A673 (cell line): ENCODE measurements at regions not wholly inside any gene's neighbourhood (a gene's known extent, or its start where the extent isn't known, plus 50 kb on each side); places are given as distances from the start of the nearest gene placed in this dataset.

ENCODE experiments used
- BruUV-seq: library from RNA; stranded (reverse); fragments of 400-500 nt; replicated peaks from 2 replicates; lab custom pipeline; 2021; lab: Mats Ljungman, UMichigan
- CTCF ChIA-PET: fragments of 300-600 bp; sonication (Branson Sonifier 250); formaldehyde crosslinking; loops from one replicate; lab custom pipeline; 2022; ENCODE audit warnings: antibody characterized with exemption; lab: Charles Lee
- POLR2A ChIA-PET: fragments of 300-600 bp; sonication (Branson Sonifier 250); formaldehyde crosslinking; loops from one replicate; lab custom pipeline; 2022; ENCODE audit warnings: antibody characterized with exemption; ENCODE audit not compliant: low non-redundant PET; lab: Charles Lee
- DNase-seq: peaks from one replicate; pipeline ENCODE4 v3.0.0-alpha.2; 2015; ENCODE audit warnings: low spot score
- H3K27ac ChIP-seq: fragments of 200-600 bp; sonication (generic); 2 replicates; pipeline ENCODE4 v1.5.1; 2016; ENCODE audit warnings: mixed run types, low read depth, mild to moderate bottlenecking, mixed read lengths, antibody characterized with exemption, low read length; ENCODE audit not compliant: poor library complexity, severe bottlenecking
- H3K27me3 ChIP-seq: fragments of 200-600 bp; sonication (generic); replicated peaks from 2 replicates; pipeline ENCODE4 v1.6.1; 2017; ENCODE audit warnings: mixed run types, low read depth, mild to moderate bottlenecking, mixed read lengths, antibody characterized with exemption, low read length; ENCODE audit not compliant: insufficient read depth, poor library complexity
- H3K36me3 ChIP-seq: fragments of 200-600 bp; sonication (generic); 2 replicates; pipeline ENCODE4 v1.6.1; 2016; ENCODE audit warnings: mixed run types, mild to moderate bottlenecking, mixed read lengths, antibody characterized with exemption, low read length; ENCODE audit not compliant: insufficient read depth, poor library complexity, severe bottlenecking
- H3K4me1 ChIP-seq: fragments of 200-600 bp; sonication (generic); 2 replicates; pipeline ENCODE4 v1.6.1; 2017; ENCODE audit warnings: mixed run types, mild to moderate bottlenecking, mixed read lengths, antibody characterized with exemption, low read length; ENCODE audit not compliant: insufficient read depth, poor library complexity, severe bottlenecking
- H3K4me3 ChIP-seq: fragments of 200-600 bp; sonication (generic); 2 replicates; pipeline ENCODE4 v1.5.1; 2016; ENCODE audit warnings: low read depth, mixed run types, mild to moderate bottlenecking, mixed read lengths, low read length; ENCODE audit not compliant: poor library complexity, severe bottlenecking
- H3K9me3 ChIP-seq: fragments of 200-600 bp; sonication (generic); 2 replicates; pipeline ENCODE4 v1.6.1; 2016; ENCODE audit warnings: mixed run types, low read depth, mild to moderate bottlenecking, mixed read lengths, antibody characterized with exemption, low read length; ENCODE audit not compliant: poor library complexity, severe bottlenecking
- EZH2 ChIP-seq: fragments of 200-600 bp; sonication (generic); IDR thresholded peaks from 2 replicates; pipeline ENCODE4 v1.6.1; 2017; ENCODE audit warnings: borderline replicate concordance, low read depth, mild to moderate bottlenecking, mixed read lengths, antibody characterized with exemption, low read length; ENCODE audit not compliant: poor library complexity, severe bottlenecking
- intact Hi-C: fragments of 100-400 bp; cut with micrococcal nuclease; formaldehyde crosslinking; loops from one replicate; pipeline ENCODE4 v1.10.0; 2022; ENCODE audit not compliant: unreplicated experiment
- TF ChIP-seq, protein P1 (sequence below): fragments of 300-800, 200-600 bp; sonication (generic); conservative IDR thresholded peaks from 2 replicates; pipeline ENCODE4 v1.5.1; 2017; ENCODE audit warnings: low read depth, mild to moderate bottlenecking, antibody characterized with exemption, low read length, moderate library complexity, mixed read lengths

GRCh38 chr17:5883775-5884665, 186.2 kb upstream of the WSCD1 start:
- Histone ChIP-seq H3K36me3 (no peaks in the 10 kb centered on the region), H3K9me3 (no peaks in the 10 kb centered on the region), H3K4me1 (no peaks in the 10 kb centered on the region), H3K27me3 (peaks cover 54% of the 10 kb centered on the region), H3K27ac (no peak overlapping the region), H3K4me3 (no peak overlapping the region)
- ChIA-PET CTCF (no interaction called here), POLR2A (no interaction called here)
- intact Hi-C loops, result loop anchor here (10.0 kb wide), 1 partner anchor 151 kb away; no protein-coding TSS in a partner anchor
- BruUV-seq, result no TSS peak
- TF ChIP-seq EZH2, result no peak
- TF ChIP-seq, protein P1, sequence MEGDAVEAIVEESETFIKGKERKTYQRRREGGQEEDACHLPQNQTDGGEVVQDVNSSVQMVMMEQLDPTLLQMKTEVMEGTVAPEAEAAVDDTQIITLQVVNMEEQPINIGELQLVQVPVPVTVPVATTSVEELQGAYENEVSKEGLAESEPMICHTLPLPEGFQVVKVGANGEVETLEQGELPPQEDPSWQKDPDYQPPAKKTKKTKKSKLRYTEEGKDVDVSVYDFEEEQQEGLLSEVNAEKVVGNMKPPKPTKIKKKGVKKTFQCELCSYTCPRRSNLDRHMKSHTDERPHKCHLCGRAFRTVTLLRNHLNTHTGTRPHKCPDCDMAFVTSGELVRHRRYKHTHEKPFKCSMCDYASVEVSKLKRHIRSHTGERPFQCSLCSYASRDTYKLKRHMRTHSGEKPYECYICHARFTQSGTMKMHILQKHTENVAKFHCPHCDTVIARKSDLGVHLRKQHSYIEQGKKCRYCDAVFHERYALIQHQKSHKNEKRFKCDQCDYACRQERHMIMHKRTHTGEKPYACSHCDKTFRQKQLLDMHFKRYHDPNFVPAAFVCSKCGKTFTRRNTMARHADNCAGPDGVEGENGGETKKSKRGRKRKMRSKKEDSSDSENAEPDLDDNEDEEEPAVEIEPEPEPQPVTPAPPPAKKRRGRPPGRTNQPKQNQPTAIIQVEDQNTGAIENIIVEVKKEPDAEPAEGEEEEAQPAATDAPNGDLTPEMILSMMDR, result no peak
- DNase-seq, result no peak

GRCh38 chr17:5885336-5885735, 184.8 kb upstream of the WSCD1 start:
- no TSS peak for BruUV-seq
- CTCF ChIA-PET, result no interaction called here
- Histone ChIP-seq H3K36me3 (no peaks in the 10 kb centered on the region), H3K27ac (no peak overlapping the region), H3K27me3 (peaks cover 40% of the 10 kb centered on the region), H3K4me1 (no peaks in the 10 kb centered on the region), H3K4me3 (no peak overlapping the region), H3K9me3 (no peaks in the 10 kb centered on the region)
- no peak for TF ChIP-seq EZH2
- TF ChIP-seq, protein P1, result no peak
- intact Hi-C loops, result loop anchor here (10.0 kb wide), 1 partner anchor 149 kb away; no protein-coding TSS in a partner anchor
- DNase-seq, result no peak
- POLR2A ChIA-PET, result no interaction called here

- Histone ChIP-seq H3K9me3 (no peaks in the 10 kb centered on the region), H3K36me3 (no peaks in the 10 kb centered on the region), H3K27ac (no peak overlapping the region), H3K27me3 (peaks cover 44% of the 10 kb centered on the region), H3K4me3 (no peak overlapping the region), H3K4me1 (no peaks in the 10 kb centered on the region)
- no peak for DNase-seq
- intact Hi-C loops, result loop anchor here (10.0 kb wide), 1 partner anchor 146 kb away; no protein-coding TSS in a partner anchor
- ChIA-PET POLR2A (no interaction called here), CTCF (no interaction called here)
- no TSS peak for BruUV-seq
- TF ChIP-seq, protein P1, result no peak
- no peak for TF ChIP-seq EZH2
These were observed 181.4 kb upstream of the WSCD1 start for GRCh38 chr17:5888811-5889210.
